ENCODE measurements at regions not wholly inside any gene's neighbourhood (a gene's known extent, or its start where the extent isn't known, plus 50 kb on each side); places are given as distances from the start of the nearest gene placed in this dataset.

DNA sequence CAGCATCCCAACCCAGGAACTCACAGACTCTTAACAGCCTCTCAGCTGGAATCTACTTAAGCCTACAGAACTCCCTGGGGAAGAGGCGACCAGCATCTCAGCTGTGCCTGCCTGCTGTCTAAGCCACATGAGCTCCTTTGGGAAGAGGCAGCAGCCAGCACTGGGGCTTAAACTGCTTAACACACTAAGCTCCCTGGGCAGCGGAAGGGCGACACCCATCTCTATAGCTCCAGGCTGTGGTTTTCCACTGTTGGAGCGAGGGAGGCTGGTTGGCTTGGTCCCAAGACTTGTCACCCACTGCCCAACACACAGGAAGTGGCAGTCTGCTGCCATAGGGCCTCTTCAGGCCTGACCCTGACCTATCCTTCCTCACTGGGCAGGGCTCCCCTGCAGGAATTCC, 1544.1 kb upstream of the ADGRL3 start:
- no peak for TF ChIP-seq FOXP2 (optimal IDR thresholded peaks at IDR 0.05; ENCODE audit: borderline replicate concordance, extremely low read depth, extremely low read length, insufficient read depth)
- TF ChIP-seq SIN3A (IDR thresholded peaks at IDR 0.05; ENCODE audit: borderline replicate concordance, insufficient read depth, low read length): no peak
- no peak for TF ChIP-seq POLR2AphosphoS5 (IDR thresholded peaks at IDR 0.05; ENCODE audit: low read depth, low read length)

Measured in PFSK-1 (cell line).